ENCODE measurements at regions not wholly inside any gene's neighbourhood (a gene's known extent, or its start where the extent isn't known, plus 50 kb on each side); places are given as distances from the start of the nearest gene placed in this dataset.
"Not testable (repeated sequence)": the region's sequence is repeated elsewhere in the genome, so short reads cannot be mapped to it uniquely, and the experiment has no call there.

- DNase-seq (ENCODE audit: low read depth), result no peak
These were observed 157.5 kb upstream of the ALG10B start for GRCh38 chr12:38159092-38159551.

- DNase-seq (ENCODE audit: low read depth), result no peak
These were observed 156.8 kb upstream of the ALG10B start for GRCh38 chr12:38159591-38160317.

GRCh38 chr12:38160318-38161122 lies 156.1 kb upstream of the ALG10B start:
- no peak for DNase-seq (ENCODE audit: low read depth)

GRCh38 chr12:38161123-38162000 lies 155.2 kb upstream of the ALG10B start:
- no peak for DNase-seq (ENCODE audit: low read depth)

GRCh38 chr12:38162013-38162412 lies 154.6 kb upstream of the ALG10B start:
- no peak for DNase-seq (ENCODE audit: low read depth)

GRCh38 chr12:38162708-38163441 lies 153.7 kb upstream of the ALG10B start:
- DNase-seq (ENCODE audit: low read depth), result no peak

- no peak for DNase-seq (ENCODE audit: low read depth)
These were observed 153.2 kb upstream of the ALG10B start for GRCh38 chr12:38163442-38163801.

GRCh38 chr12:38166225-38166624 lies 150.3 kb upstream of the ALG10B start:
- no peak for DNase-seq (ENCODE audit: low read depth)

- DNase-seq (ENCODE audit: low read depth), result no peak
These were observed 141.0 kb upstream of the ALG10B start for GRCh38 chr12:38175538-38175937.

GRCh38 chr12:38183617-38184016 lies 133.0 kb upstream of the ALG10B start:
- DNase-seq (ENCODE audit: low read depth), result not testable (repeated sequence)

GRCh38 chr12:38197286-38197685 lies 119.3 kb upstream of the ALG10B start:
- DNase-seq (ENCODE audit: low read depth), result not testable (repeated sequence)

GRCh38 chr12:38201461-38202276 lies 114.9 kb upstream of the ALG10B start:
- DNase-seq (ENCODE audit: low read depth), result no peak

GRCh38 chr12:38204831-38205230 lies 111.7 kb upstream of the ALG10B start:
- DNase-seq (ENCODE audit: low read depth), result no peak

GRCh38 chr12:38222011-38222410 lies 94.6 kb upstream of the ALG10B start:
- DNase-seq (ENCODE audit: low read depth), result no peak

- not testable (repeated sequence) for DNase-seq (ENCODE audit: low read depth)
These were observed 78.2 kb upstream of the ALG10B start for GRCh38 chr12:38238328-38238727.

- no peak for DNase-seq (ENCODE audit: low read depth)
These were observed 62.8 kb upstream of the ALG10B start for GRCh38 chr12:38253778-38254177.

GRCh38 chr12:38258411-38258810 lies 58.2 kb upstream of the ALG10B start:
- DNase-seq (ENCODE audit: low read depth), result no peak

Data from forelimb muscle (tissue), 1 donor.